ENCODE measurements at regions not wholly inside any gene's neighbourhood (a gene's known extent, or its start where the extent isn't known, plus 50 kb on each side); places are given as distances from the start of the nearest gene placed in this dataset.
"Not testable (repeated sequence)": the region's sequence is repeated elsewhere in the genome, so short reads cannot be mapped to it uniquely, and the experiment has no call there.

- Histone ChIP-seq H3K9ac (ENCODE audit: low read depth in 1 of 2, low read length in 2 of 2) (no peak overlapping the region), H3K27me3 (ENCODE audit: control insufficient read depth in 2 of 2, insufficient read depth in 2 of 2, low read length in 2 of 2) (no peaks in the 10 kb centered on the region), H3K4me1 (ENCODE audit: control insufficient read depth in 2 of 2, insufficient read depth in 2 of 2, low read length in 2 of 2) (no peaks in the 10 kb centered on the region), H3K27ac (ENCODE audit: low read depth in 2 of 2, low read length in 2 of 2) (no peak overlapping the region), H3K4me3 (ENCODE audit: low read length in 2 of 2) (no peak overlapping the region), H3K9me3 (ENCODE audit: control insufficient read depth in 2 of 2, low read length in 2 of 2) (no peaks in the 10 kb centered on the region), H3K36me3 (ENCODE audit: control insufficient read depth in 2 of 2, insufficient read depth in 2 of 2, low read length in 2 of 2) (no peaks in the 10 kb centered on the region)
Measured at GRCh38 chr7:51444936-51445335, 128.3 kb upstream of the COBL start.

- H3K27me3 ChIP-seq (ENCODE audit: control insufficient read depth in 2 of 2, insufficient read depth in 2 of 2, low read length in 2 of 2), result peaks cover 0 to 2% of the 10 kb centered on the region in 2 donors
- no peaks in the 10 kb centered on the region for H3K4me1 ChIP-seq (ENCODE audit: control insufficient read depth in 2 of 2, insufficient read depth in 2 of 2, low read length in 2 of 2)
- H3K36me3 ChIP-seq (ENCODE audit: control insufficient read depth in 2 of 2, insufficient read depth in 2 of 2, low read length in 2 of 2), result no peaks in the 10 kb centered on the region
- no peaks in the 10 kb centered on the region for H3K9me3 ChIP-seq (ENCODE audit: control insufficient read depth in 2 of 2, low read length in 2 of 2)
- no peak overlapping the region for H3K4me3 ChIP-seq (ENCODE audit: low read length in 2 of 2)
- H3K9ac ChIP-seq (ENCODE audit: low read depth in 1 of 2, low read length in 2 of 2), result no peak overlapping the region
- no peak overlapping the region for H3K27ac ChIP-seq (ENCODE audit: low read depth in 2 of 2, low read length in 2 of 2)
Measured at GRCh38 chr7:51430480-51431086, 114.0 kb upstream of the COBL start.

- Histone ChIP-seq H3K27ac (ENCODE audit: low read depth in 2 of 2, low read length in 2 of 2) (no peak overlapping the region), H3K4me1 (ENCODE audit: control insufficient read depth in 2 of 2, insufficient read depth in 2 of 2, low read length in 2 of 2) (no peaks in the 10 kb centered on the region), H3K4me3 (ENCODE audit: low read length in 2 of 2) (no peak overlapping the region), H3K27me3 (ENCODE audit: control insufficient read depth in 2 of 2, insufficient read depth in 2 of 2, low read length in 2 of 2) (peaks cover 0 to 2% of the 10 kb centered on the region in 2 donors), H3K9me3 (ENCODE audit: control insufficient read depth in 2 of 2, low read length in 2 of 2) (no peaks in the 10 kb centered on the region), H3K36me3 (ENCODE audit: control insufficient read depth in 2 of 2, insufficient read depth in 2 of 2, low read length in 2 of 2) (no peaks in the 10 kb centered on the region), H3K9ac (ENCODE audit: low read depth in 1 of 2, low read length in 2 of 2) (no peak overlapping the region)
Measured at GRCh38 chr7:51428217-51428887, 111.7 kb upstream of the COBL start.

GRCh38 chr7:51426163-51426562 lies 109.6 kb upstream of the COBL start:
- Histone ChIP-seq H3K9ac (ENCODE audit: low read depth in 1 of 2, low read length in 2 of 2) (no peak overlapping the region), H3K27ac (ENCODE audit: low read depth in 2 of 2, low read length in 2 of 2) (no peak overlapping the region), H3K36me3 (ENCODE audit: control insufficient read depth in 2 of 2, insufficient read depth in 2 of 2, low read length in 2 of 2) (no peaks in the 10 kb centered on the region), H3K4me1 (ENCODE audit: control insufficient read depth in 2 of 2, insufficient read depth in 2 of 2, low read length in 2 of 2) (no peaks in the 10 kb centered on the region), H3K4me3 (ENCODE audit: low read length in 2 of 2) (no peak overlapping the region), H3K27me3 (ENCODE audit: control insufficient read depth in 2 of 2, insufficient read depth in 2 of 2, low read length in 2 of 2) (peaks cover 0 to 2% of the 10 kb centered on the region in 2 donors), H3K9me3 (ENCODE audit: control insufficient read depth in 2 of 2, low read length in 2 of 2) (no peaks in the 10 kb centered on the region)

- H3K27ac ChIP-seq (ENCODE audit: low read depth in 2 of 2, low read length in 2 of 2); H3K9me3 ChIP-seq (ENCODE audit: control insufficient read depth in 2 of 2, low read length in 2 of 2); H3K27me3 ChIP-seq (ENCODE audit: control insufficient read depth in 2 of 2, insufficient read depth in 2 of 2, low read length in 2 of 2); H3K9ac ChIP-seq (ENCODE audit: low read depth in 1 of 2, low read length in 2 of 2); H3K4me1 ChIP-seq (ENCODE audit: control insufficient read depth in 2 of 2, insufficient read depth in 2 of 2, low read length in 2 of 2); H3K4me3 ChIP-seq (ENCODE audit: low read length in 2 of 2); H3K36me3 ChIP-seq (ENCODE audit: control insufficient read depth in 2 of 2, insufficient read depth in 2 of 2, low read length in 2 of 2): not testable (repeated sequence)
Measured at GRCh38 chr7:51409934-51410333, 93.3 kb upstream of the COBL start.

GRCh38 chr7:51397608-51398007 lies 81.0 kb upstream of the COBL start:
- not testable (repeated sequence) for H3K4me1 ChIP-seq (ENCODE audit: control insufficient read depth in 2 of 2, insufficient read depth in 2 of 2, low read length in 2 of 2); H3K4me3 ChIP-seq (ENCODE audit: low read length in 2 of 2); H3K9me3 ChIP-seq (ENCODE audit: control insufficient read depth in 2 of 2, low read length in 2 of 2); H3K36me3 ChIP-seq (ENCODE audit: control insufficient read depth in 2 of 2, insufficient read depth in 2 of 2, low read length in 2 of 2); H3K27me3 ChIP-seq (ENCODE audit: control insufficient read depth in 2 of 2, insufficient read depth in 2 of 2, low read length in 2 of 2); H3K27ac ChIP-seq (ENCODE audit: low read depth in 2 of 2, low read length in 2 of 2); H3K9ac ChIP-seq (ENCODE audit: low read depth in 1 of 2, low read length in 2 of 2)

- not testable (repeated sequence) for H3K9me3 ChIP-seq (ENCODE audit: control insufficient read depth in 2 of 2, low read length in 2 of 2); H3K27ac ChIP-seq (ENCODE audit: low read depth in 2 of 2, low read length in 2 of 2); H3K9ac ChIP-seq (ENCODE audit: low read depth in 1 of 2, low read length in 2 of 2); H3K36me3 ChIP-seq (ENCODE audit: control insufficient read depth in 2 of 2, insufficient read depth in 2 of 2, low read length in 2 of 2); H3K4me1 ChIP-seq (ENCODE audit: control insufficient read depth in 2 of 2, insufficient read depth in 2 of 2, low read length in 2 of 2); H3K27me3 ChIP-seq (ENCODE audit: control insufficient read depth in 2 of 2, insufficient read depth in 2 of 2, low read length in 2 of 2); H3K4me3 ChIP-seq (ENCODE audit: low read length in 2 of 2)
Measured at GRCh38 chr7:51393003-51393402, 76.4 kb upstream of the COBL start.

- not testable (repeated sequence) for H3K4me1 ChIP-seq (ENCODE audit: control insufficient read depth in 2 of 2, insufficient read depth in 2 of 2, low read length in 2 of 2); H3K9me3 ChIP-seq (ENCODE audit: control insufficient read depth in 2 of 2, low read length in 2 of 2); H3K36me3 ChIP-seq (ENCODE audit: control insufficient read depth in 2 of 2, insufficient read depth in 2 of 2, low read length in 2 of 2); H3K27me3 ChIP-seq (ENCODE audit: control insufficient read depth in 2 of 2, insufficient read depth in 2 of 2, low read length in 2 of 2); H3K4me3 ChIP-seq (ENCODE audit: low read length in 2 of 2); H3K9ac ChIP-seq (ENCODE audit: low read depth in 1 of 2, low read length in 2 of 2); H3K27ac ChIP-seq (ENCODE audit: low read depth in 2 of 2, low read length in 2 of 2)
Measured at GRCh38 chr7:51389952-51390351, 73.3 kb upstream of the COBL start.

GRCh38 chr7:51389216-51389812 lies 72.7 kb upstream of the COBL start:
- H3K4me1 ChIP-seq (ENCODE audit: control insufficient read depth in 2 of 2, insufficient read depth in 2 of 2, low read length in 2 of 2); H3K27ac ChIP-seq (ENCODE audit: low read depth in 2 of 2, low read length in 2 of 2); H3K4me3 ChIP-seq (ENCODE audit: low read length in 2 of 2); H3K36me3 ChIP-seq (ENCODE audit: control insufficient read depth in 2 of 2, insufficient read depth in 2 of 2, low read length in 2 of 2); H3K9ac ChIP-seq (ENCODE audit: low read depth in 1 of 2, low read length in 2 of 2); H3K9me3 ChIP-seq (ENCODE audit: control insufficient read depth in 2 of 2, low read length in 2 of 2); H3K27me3 ChIP-seq (ENCODE audit: control insufficient read depth in 2 of 2, insufficient read depth in 2 of 2, low read length in 2 of 2): not testable (repeated sequence)

- H3K27ac ChIP-seq (ENCODE audit: low read depth in 2 of 2, low read length in 2 of 2); H3K4me1 ChIP-seq (ENCODE audit: control insufficient read depth in 2 of 2, insufficient read depth in 2 of 2, low read length in 2 of 2); H3K36me3 ChIP-seq (ENCODE audit: control insufficient read depth in 2 of 2, insufficient read depth in 2 of 2, low read length in 2 of 2); H3K27me3 ChIP-seq (ENCODE audit: control insufficient read depth in 2 of 2, insufficient read depth in 2 of 2, low read length in 2 of 2); H3K4me3 ChIP-seq (ENCODE audit: low read length in 2 of 2); H3K9me3 ChIP-seq (ENCODE audit: control insufficient read depth in 2 of 2, low read length in 2 of 2); H3K9ac ChIP-seq (ENCODE audit: low read depth in 1 of 2, low read length in 2 of 2): not testable (repeated sequence)
Measured at GRCh38 chr7:51388241-51388640, 71.6 kb upstream of the COBL start.
